Neural cell (in vitro differentiated cells): ENCODE measurements at regions not wholly inside any gene's neighbourhood (a gene's known extent, or its start where the extent isn't known, plus 50 kb on each side); places are given as distances from the start of the nearest gene placed in this dataset.

Experiments used
- H2AFZ ChIP-seq: fragments of 200-600, 300-800 bp; sonication (generic), shearing (Covaris generic); 2 replicates; pipeline ENCODE4 v1.6.0; 2014; ENCODE audit warnings: low read depth, mild to moderate bottlenecking, antibody characterized with exemption, low read length, moderate library complexity
- H3F3A ChIP-seq: fragments of 200-600 bp; shearing (Covaris generic); 2 replicates; pipeline ENCODE4 v1.6.1; 2016; ENCODE audit warnings: mild to moderate bottlenecking, moderate library complexity, mixed read lengths, antibody characterized with exemption, low read length; ENCODE audit not compliant: insufficient read depth, poor library complexity, severe bottlenecking
- H3K27ac ChIP-seq: fragments of 200-600, 300-800 bp; sonication (generic), shearing (Covaris generic); 2 replicates; pipeline ENCODE4 v1.5.1; 2014; ENCODE audit warnings: mild to moderate bottlenecking, low read length, moderate library complexity
- H3K27me3 ChIP-seq: fragments of 300-800, 200-600 bp; sonication (generic), shearing (Covaris generic); 2 replicates; pipeline ENCODE4 v1.6.0; 2014; ENCODE audit warnings: mild to moderate bottlenecking, low read depth, low read length, moderate library complexity; ENCODE audit not compliant: insufficient read depth
- H3K36me3 ChIP-seq: fragments of 300-800, 200-600 bp; sonication (generic), shearing (Covaris generic); 2 replicates; pipeline ENCODE4 v1.5.1; 2014; ENCODE audit warnings: mild to moderate bottlenecking, antibody characterized with exemption, low read length, moderate library complexity; ENCODE audit not compliant: insufficient read depth
- H3K4me2 ChIP-seq: fragments of 300-800, 200-600 bp; sonication (generic), shearing (Covaris generic); 2 replicates; pipeline ENCODE4 v1.6.0; 2014; ENCODE audit warnings: mild to moderate bottlenecking, low read length
- H3K4me3 ChIP-seq: fragments of 300-800, 200-600 bp; sonication (generic), shearing (Covaris generic); 2 replicates; pipeline ENCODE4 v1.5.1; 2014; ENCODE audit warnings: mild to moderate bottlenecking, low read length, moderate library complexity
- H3K79me2 ChIP-seq: fragments of 200-600 bp; shearing (Covaris generic); replicated peaks from 2 replicates; pipeline ENCODE4 v1.6.0; 2014; ENCODE audit warnings: mild to moderate bottlenecking, low read length, moderate library complexity; ENCODE audit not compliant: insufficient read depth
- H3K9ac ChIP-seq: fragments of 300-800, 200-600 bp; sonication (generic), shearing (Covaris generic); 2 replicates; pipeline ENCODE4 v1.6.1; 2016; ENCODE audit warnings: mild to moderate bottlenecking, low read length, mixed read lengths
- H3K9me2 ChIP-seq: fragments of 200-600 bp; shearing (Covaris generic); 2 replicates; pipeline ENCODE4 v1.6.1; 2016; ENCODE audit warnings: mild to moderate bottlenecking, low read length, mixed read lengths; ENCODE audit not compliant: insufficient read depth
- H3K9me3 ChIP-seq: fragments of 200-600, 300-800 bp; sonication (generic), shearing (Covaris generic); 2 replicates; pipeline ENCODE4 v1.6.1; 2016; ENCODE audit warnings: mild to moderate bottlenecking, mixed run types, low read length, moderate library complexity, mixed read lengths
- H4K20me1 ChIP-seq: fragments of 200-600 bp; shearing (Covaris generic); 2 replicates; pipeline ENCODE4 v1.6.1; 2016; ENCODE audit warnings: mild to moderate bottlenecking, mixed run types; ENCODE audit not compliant: insufficient read depth
- CTCF ChIP-seq: fragments of 450-650 bp; IDR thresholded peaks from 2 replicates; pipeline ENCODE4 v1.5.1; 2014; ENCODE audit warnings: antibody characterized with exemption, mild to moderate bottlenecking, moderate library complexity; ENCODE audit not compliant: poor library complexity, severe bottlenecking
- EP300 ChIP-seq: fragments of 450-650 bp; conservative IDR thresholded peaks from 2 replicates; pipeline ENCODE4 v1.6.1; 2014; ENCODE audit warnings: antibody characterized with exemption, mild to moderate bottlenecking, moderate library complexity; ENCODE audit not compliant: poor library complexity, severe bottlenecking
- EZH2 ChIP-seq: fragments of 200-600, 300-800 bp; shearing (Covaris generic), sonication (generic); IDR thresholded peaks from 2 replicates; pipeline ENCODE4 v1.6.1; 2014; ENCODE audit warnings: antibody characterized with exemption, low read length, borderline replicate concordance, mild to moderate bottlenecking; ENCODE audit not compliant: insufficient read depth, poor library complexity, severe bottlenecking
- MXI1 ChIP-seq: fragments of 450-650 bp; conservative IDR thresholded peaks from 2 replicates; pipeline ENCODE4 v1.6.1; 2014; ENCODE audit warnings: antibody characterized with exemption, mild to moderate bottlenecking; ENCODE audit not compliant: poor library complexity, severe bottlenecking
- POLR2AphosphoS5 ChIP-seq: IDR thresholded peaks from 2 replicates; pipeline ENCODE4 v1.6.1; 2012
- RAD21 ChIP-seq: fragments of 450-650 bp; conservative IDR thresholded peaks from 2 replicates; pipeline ENCODE4 v1.6.1; 2014; ENCODE audit warnings: antibody characterized with exemption, mild to moderate bottlenecking, moderate library complexity
- REST ChIP-seq: IDR thresholded peaks from 2 replicates; pipeline ENCODE4 v1.6.1; 2012; ENCODE audit warnings: borderline replicate concordance
- SMC3 ChIP-seq: fragments of 450-650 bp; conservative IDR thresholded peaks from 2 replicates; pipeline ENCODE4 v1.6.1; 2014; ENCODE audit warnings: antibody characterized with exemption, mild to moderate bottlenecking, moderate library complexity; ENCODE audit not compliant: poor library complexity
- TAF1 ChIP-seq: IDR thresholded peaks from 2 replicates; pipeline ENCODE4 v1.6.1; 2012; ENCODE audit warnings: low read depth

GRCh38 chr10:7492660-7493046 is 81.8 kb upstream of the SFMBT2 start:
- Histone ChIP-seq H3K36me3 (no peaks in the 10 kb centered on the region), H2AFZ (no peak overlapping the region), H3K9me2 (no peaks in the 10 kb centered on the region), H3K4me2 (no peak overlapping the region), H3K9ac (no peak overlapping the region), H3K4me3 (no peak overlapping the region), H4K20me1 (no peaks in the 10 kb centered on the region), H3K79me2 (no peaks in the 10 kb centered on the region), H3K9me3 (no peaks in the 10 kb centered on the region), H3F3A (no peaks in the 10 kb centered on the region), H3K27ac (no peak overlapping the region), H3K27me3 (no peaks in the 10 kb centered on the region)
- TF ChIP-seq POLR2AphosphoS5 = no peak
- TF ChIP-seq REST = no peak
- no peak for TF ChIP-seq SMC3
- no peak for TF ChIP-seq MXI1

GRCh38 chr10:7491949-7492659 is 81.3 kb upstream of the SFMBT2 start:
- Histone ChIP-seq H3K36me3 (no peaks in the 10 kb centered on the region), H3K9me2 (no peaks in the 10 kb centered on the region), H4K20me1 (no peaks in the 10 kb centered on the region), H3K9me3 (no peaks in the 10 kb centered on the region), H2AFZ (no peak overlapping the region), H3F3A (no peaks in the 10 kb centered on the region), H3K27ac (no peak overlapping the region), H3K79me2 (no peaks in the 10 kb centered on the region), H3K4me3 (no peak overlapping the region), H3K27me3 (no peaks in the 10 kb centered on the region), H3K4me2 (no peak overlapping the region), H3K9ac (no peak overlapping the region)
- TF ChIP-seq EP300 (no peak), REST (no peak), POLR2AphosphoS5 (no peak), SMC3 (no peak), CTCF (no peak), TAF1 (no peak), EZH2 (no peak), MXI1 (no peak), RAD21 (no peak)
